Peyer's patch (tissue), 4 donors: ENCODE measurements at regions not wholly inside any gene's neighbourhood (a gene's known extent, or its start where the extent isn't known, plus 50 kb on each side); places are given as distances from the start of the nearest gene placed in this dataset.
"Not testable (repeated sequence)": the region's sequence is repeated elsewhere in the genome, so short reads cannot be mapped to it uniquely, and the experiment has no call there.

Source experiments
- DNase-seq, 3 donors: peaks; one replicate each; pipeline ENCODE4 v3.0.0-alpha.2; 2017 to 2019
- H3K27ac ChIP-seq, 4 donors: fragments of 200-600 bp; sonication (generic); one replicate each; pipeline ENCODE4 v1.5.1; 2016 to 2019
- H3K27me3 ChIP-seq, 2 donors: fragments of 200-600 bp; sonication (generic); one replicate each; pipeline ENCODE4 v1.5.1; 2019
- H3K36me3 ChIP-seq, 3 donors: fragments of 200-600 bp; sonication (generic); one replicate each; pipeline ENCODE4 v1.5.1; 2016 to 2019
- H3K4me1 ChIP-seq, 4 donors: fragments of 200-600 bp; sonication (generic); one replicate each; pipeline ENCODE4 v1.5.1; 2016 to 2019
- H3K4me3 ChIP-seq, 4 donors: fragments of 200-600 bp; sonication (generic); 1 replicate in 3 of 4; 2 replicates in 1 of 4; pipeline ENCODE4 v1.5.1; 2016 to 2019; ENCODE audit warnings: mild to moderate bottlenecking in 1 of 4
- H3K9me3 ChIP-seq, 4 donors: fragments of 200-600 bp; sonication (generic); one replicate each; pipeline ENCODE4 v1.5.1; 2016 to 2019; ENCODE audit warnings: mild to moderate bottlenecking in 1 of 4
- POLR2A ChIP-seq, 2 donors: fragments of 450-650 bp; IDR thresholded peaks; one replicate each; pipeline ENCODE4 v1.5.1; 2017; ENCODE audit warnings: antibody characterized with exemption in 2 of 2, mild to moderate bottlenecking in 2 of 2, moderate library complexity in 2 of 2
- TF ChIP-seq, protein P1 (sequence below), 6 experiments: fragments of 450-650 bp in 4 of 6; fragments of 200-600 bp in 2 of 6; sonication (generic) in 1 of 6; IDR thresholded peaks; one replicate each; pipeline ENCODE4 v1.5.1; 2017 to 2019; ENCODE audit warnings: antibody characterized with exemption in 6 of 6, mild to moderate bottlenecking in 3 of 6, moderate library complexity in 1 of 6

DNA sequence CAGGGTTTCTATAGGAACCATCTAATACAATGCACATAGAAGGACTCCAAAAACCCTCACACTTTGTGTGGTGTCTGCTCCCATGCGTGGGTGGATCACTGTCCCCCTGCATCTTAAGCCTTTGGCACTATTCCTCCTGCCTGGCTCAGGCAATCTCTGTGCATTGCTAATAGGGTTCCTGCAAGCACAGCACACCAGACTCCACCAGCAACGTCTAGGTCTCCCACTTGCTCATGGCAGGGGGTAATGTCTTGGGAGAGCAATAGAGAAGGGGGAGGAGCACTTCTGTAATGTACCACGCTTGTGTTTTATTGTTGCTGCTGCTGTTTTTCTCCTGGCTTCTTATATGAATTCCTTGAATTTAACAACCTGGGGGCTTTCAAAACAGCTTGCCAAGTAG, 182.6 kb upstream of the GLRA1 start:
- Histone ChIP-seq H3K9me3 (no peaks in the 10 kb centered on the region), H3K4me3 (no peak overlapping the region), H3K27me3 (no peaks in the 10 kb centered on the region), H3K36me3 (no peaks in the 10 kb centered on the region), H3K27ac (no peak overlapping the region), H3K4me1 (no peaks in the 10 kb centered on the region)
- DNase-seq, result no peak
- TF ChIP-seq, protein P1, sequence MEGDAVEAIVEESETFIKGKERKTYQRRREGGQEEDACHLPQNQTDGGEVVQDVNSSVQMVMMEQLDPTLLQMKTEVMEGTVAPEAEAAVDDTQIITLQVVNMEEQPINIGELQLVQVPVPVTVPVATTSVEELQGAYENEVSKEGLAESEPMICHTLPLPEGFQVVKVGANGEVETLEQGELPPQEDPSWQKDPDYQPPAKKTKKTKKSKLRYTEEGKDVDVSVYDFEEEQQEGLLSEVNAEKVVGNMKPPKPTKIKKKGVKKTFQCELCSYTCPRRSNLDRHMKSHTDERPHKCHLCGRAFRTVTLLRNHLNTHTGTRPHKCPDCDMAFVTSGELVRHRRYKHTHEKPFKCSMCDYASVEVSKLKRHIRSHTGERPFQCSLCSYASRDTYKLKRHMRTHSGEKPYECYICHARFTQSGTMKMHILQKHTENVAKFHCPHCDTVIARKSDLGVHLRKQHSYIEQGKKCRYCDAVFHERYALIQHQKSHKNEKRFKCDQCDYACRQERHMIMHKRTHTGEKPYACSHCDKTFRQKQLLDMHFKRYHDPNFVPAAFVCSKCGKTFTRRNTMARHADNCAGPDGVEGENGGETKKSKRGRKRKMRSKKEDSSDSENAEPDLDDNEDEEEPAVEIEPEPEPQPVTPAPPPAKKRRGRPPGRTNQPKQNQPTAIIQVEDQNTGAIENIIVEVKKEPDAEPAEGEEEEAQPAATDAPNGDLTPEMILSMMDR (IDR thresholded peaks at IDR 0.05), result no peak
- no peak for TF ChIP-seq POLR2A (IDR thresholded peaks at IDR 0.05)

DNA sequence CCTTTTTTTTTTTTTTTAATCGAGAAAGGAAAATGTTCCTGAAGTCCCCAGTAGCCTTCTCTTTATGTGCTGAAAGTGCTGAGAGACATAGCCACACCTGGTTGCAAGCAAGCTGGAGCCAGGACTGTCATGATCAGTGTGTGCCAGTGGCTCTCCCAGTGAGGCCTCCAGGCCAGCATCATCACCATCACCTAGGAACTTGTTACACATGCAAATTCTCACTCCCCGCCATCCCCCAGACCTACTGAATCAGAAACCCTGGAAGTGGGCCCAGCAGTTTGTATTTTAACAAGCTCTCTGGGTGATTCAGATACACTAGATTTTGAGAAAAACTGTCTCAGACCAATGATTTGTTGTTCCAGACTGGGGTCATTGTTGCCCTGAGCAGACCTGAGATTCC, 181.9 kb upstream of the GLRA1 start:
- no peak overlapping the region for H3K4me3 ChIP-seq
- no peaks in the 10 kb centered on the region for H3K36me3 ChIP-seq
- no peak overlapping the region for H3K27ac ChIP-seq
- no peak for DNase-seq
- no peaks in the 10 kb centered on the region for H3K27me3 ChIP-seq
- TF ChIP-seq POLR2A (IDR thresholded peaks at IDR 0.05), result no peak
- TF ChIP-seq, protein P1 (IDR thresholded peaks at IDR 0.05), result no peak
- H3K4me1 ChIP-seq, result no peaks in the 10 kb centered on the region
- H3K9me3 ChIP-seq, result no peaks in the 10 kb centered on the region

DNA sequence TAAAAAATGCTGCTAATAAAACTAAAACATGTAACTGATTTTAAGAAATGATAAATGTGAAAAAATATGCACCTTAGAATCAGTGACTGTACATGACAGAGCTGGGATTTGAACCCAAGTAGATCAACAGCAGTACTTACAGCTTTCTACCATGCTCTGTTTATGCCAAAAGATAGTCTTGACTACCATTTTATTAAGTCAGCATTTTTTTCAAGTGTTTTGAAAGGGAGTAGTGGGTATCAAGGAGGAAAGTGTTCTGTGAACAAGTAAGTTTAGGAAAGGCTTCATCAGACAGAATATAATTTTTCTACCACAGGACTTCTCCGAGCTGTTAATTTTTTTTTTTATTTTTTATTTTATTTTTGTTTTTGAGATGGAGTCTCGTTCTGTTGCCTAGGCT, 180.4 kb upstream of the GLRA1 start:
- no peaks in the 10 kb centered on the region for H3K27me3 ChIP-seq
- TF ChIP-seq, protein P1 (IDR thresholded peaks at IDR 0.05), result no peak
- no peak for TF ChIP-seq POLR2A (IDR thresholded peaks at IDR 0.05)
- H3K27ac ChIP-seq, result no peak overlapping the region
- H3K9me3 ChIP-seq, result no peaks in the 10 kb centered on the region
- H3K4me1 ChIP-seq, result no peaks in the 10 kb centered on the region
- no peaks in the 10 kb centered on the region for H3K36me3 ChIP-seq
- H3K4me3 ChIP-seq, result no peak overlapping the region
- DNase-seq, result no peak

GRCh38 chr5:152104211-152104610, 179.6 kb upstream of the GLRA1 start:
- no peaks in the 10 kb centered on the region for H3K36me3 ChIP-seq
- DNase-seq, result no peak
- no peak overlapping the region for H3K4me3 ChIP-seq
- H3K27ac ChIP-seq, result no peak overlapping the region
- H3K27me3 ChIP-seq, result no peaks in the 10 kb centered on the region
- no peaks in the 10 kb centered on the region for H3K9me3 ChIP-seq
- TF ChIP-seq, protein P1 (IDR thresholded peaks at IDR 0.05), result no peak
- no peak for TF ChIP-seq POLR2A (IDR thresholded peaks at IDR 0.05)
- H3K4me1 ChIP-seq, result no peaks in the 10 kb centered on the region

DNA sequence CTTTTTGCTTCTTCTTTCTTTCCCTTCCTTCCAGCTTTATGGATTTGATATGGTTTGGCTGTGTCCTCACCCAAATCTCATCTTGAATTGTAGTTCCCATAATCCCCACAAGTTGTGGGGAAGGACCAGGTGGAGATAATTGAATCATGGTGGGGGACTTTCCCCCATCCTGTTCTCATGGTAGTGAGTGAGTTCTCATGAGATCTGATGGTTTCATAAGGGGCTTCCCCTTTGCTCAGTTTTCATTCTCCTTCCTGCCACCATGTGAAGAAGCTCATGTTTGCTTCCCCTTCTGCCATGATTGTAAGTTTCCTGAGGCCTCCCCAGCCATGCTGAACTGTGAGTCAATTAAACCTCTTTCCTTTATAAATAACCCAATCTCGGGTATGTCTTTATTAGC, 178.3 kb upstream of the GLRA1 start:
- not testable (repeated sequence) for H3K4me1 ChIP-seq, H3K4me3 ChIP-seq, H3K27ac ChIP-seq, H3K9me3 ChIP-seq, DNase-seq, H3K36me3 ChIP-seq, H3K27me3 ChIP-seq

DNA sequence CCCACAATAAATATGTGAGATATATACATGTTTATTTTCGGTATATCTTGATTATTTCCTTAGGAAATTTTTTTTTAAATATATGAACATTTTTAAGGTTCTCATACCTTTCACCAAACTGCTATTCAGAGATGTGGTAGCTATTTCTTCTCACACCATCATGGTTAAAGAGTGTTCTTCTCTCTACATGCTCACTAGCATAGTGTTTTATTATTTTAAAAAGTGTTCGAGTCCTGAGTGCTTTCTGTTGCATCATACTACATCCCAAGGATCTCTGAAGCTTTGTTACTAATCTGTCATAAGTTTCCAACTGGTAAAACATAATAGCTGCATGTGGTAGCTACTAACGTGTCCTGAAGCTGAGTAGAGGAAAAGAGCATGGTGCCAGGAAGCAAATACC, 177.4 kb upstream of the GLRA1 start:
- Histone ChIP-seq H3K9me3 (no peaks in the 10 kb centered on the region), H3K36me3 (no peaks in the 10 kb centered on the region), H3K27me3 (no peaks in the 10 kb centered on the region), H3K4me3 (no peak overlapping the region), H3K4me1 (no peaks in the 10 kb centered on the region), H3K27ac (no peak overlapping the region)
- no peak for DNase-seq
- TF ChIP-seq, protein P1 (IDR thresholded peaks at IDR 0.05), result no peak
- TF ChIP-seq POLR2A (IDR thresholded peaks at IDR 0.05), result no peak
